H9 (cell line): ENCODE measurements at regions not wholly inside any gene's neighbourhood (a gene's known extent, or its start where the extent isn't known, plus 50 kb on each side); places are given as distances from the start of the nearest gene placed in this dataset.

Source experiments
- DNase-seq: peaks from one replicate; pipeline ENCODE4 v3.0.0-alpha.2; 2017
- H2AFZ ChIP-seq: one replicate; pipeline ENCODE4 v1.6.1; 2013; ENCODE audit warnings: mild to moderate bottlenecking, low read length, control low read depth, moderate library complexity
- H2AK5ac ChIP-seq: 2 replicates; pipeline ENCODE4 v1.6.1; 2013; ENCODE audit warnings: low read length, control low read depth, mixed read lengths; ENCODE audit not compliant: insufficient read length
- H2BK120ac ChIP-seq: one replicate; pipeline ENCODE4 v1.6.1; 2013; ENCODE audit warnings: low read depth, mild to moderate bottlenecking, low read length, control low read depth, inconsistent platforms; ENCODE audit not compliant: poor library complexity, severe bottlenecking
- H2BK12ac ChIP-seq: 2 replicates; pipeline ENCODE4 v1.6.1; 2013; ENCODE audit warnings: low read length, control low read depth, mixed read lengths, low read depth; ENCODE audit not compliant: insufficient read length
- H2BK15ac ChIP-seq: 2 replicates; pipeline ENCODE4 v1.6.1; 2013; ENCODE audit warnings: low read depth, low read length, control low read depth
- H2BK20ac ChIP-seq: one replicate; pipeline ENCODE4 v1.6.1; 2013; ENCODE audit warnings: low read depth, mild to moderate bottlenecking, low read length, control low read depth, inconsistent platforms; ENCODE audit not compliant: poor library complexity, severe bottlenecking
- H2BK5ac ChIP-seq: 2 replicates; pipeline ENCODE4 v1.6.1; 2013; ENCODE audit warnings: low read length, control low read depth, mixed read lengths; ENCODE audit not compliant: insufficient read length
- H3K14ac ChIP-seq: 2 replicates; pipeline ENCODE4 v1.6.1; 2013; ENCODE audit warnings: low read length, control low read depth; ENCODE audit not compliant: insufficient read depth
- H3K18ac ChIP-seq: 2 replicates; pipeline ENCODE4 v1.6.1; 2013; ENCODE audit warnings: low read depth, mild to moderate bottlenecking, mixed read lengths, low read length, control low read depth; ENCODE audit not compliant: insufficient read length
- H3K23ac ChIP-seq: 2 replicates; pipeline ENCODE4 v1.6.1; 2013; ENCODE audit warnings: low read length, control low read depth, mixed read lengths, low read depth; ENCODE audit not compliant: insufficient read length
- H3K23me2 ChIP-seq: 2 replicates; pipeline ENCODE4 v1.6.1; 2013; ENCODE audit warnings: low read depth, mild to moderate bottlenecking, mixed read lengths, low read length, control low read depth; ENCODE audit not compliant: insufficient read length, poor library complexity, severe bottlenecking
- H3K27ac ChIP-seq: 2 replicates; pipeline ENCODE4 v1.5.1; 2013; ENCODE audit warnings: low read length, control low read depth, mixed read lengths, low read depth; ENCODE audit not compliant: insufficient read length
- H3K27me3 ChIP-seq: 2 replicates; pipeline ENCODE4 v1.6.1; 2013; ENCODE audit warnings: low read length, control low read depth, inconsistent platforms; ENCODE audit not compliant: insufficient read depth
- H3K4ac ChIP-seq: 2 replicates; pipeline ENCODE4 v1.6.1; 2013; ENCODE audit warnings: low read depth, mild to moderate bottlenecking, control low read depth, inconsistent platforms, low read length, moderate library complexity
- H3K4me1 ChIP-seq: 2 replicates; pipeline ENCODE4 v1.6.1; 2013; ENCODE audit warnings: low read length, control low read depth, inconsistent platforms; ENCODE audit not compliant: insufficient read depth
- H3K4me2 ChIP-seq: 2 replicates; pipeline ENCODE4 v1.6.1; 2013; ENCODE audit warnings: low read length, control low read depth, mixed read lengths; ENCODE audit not compliant: insufficient read length, insufficient read depth
- H3K56ac ChIP-seq: 2 replicates; pipeline ENCODE4 v1.6.1; 2013; ENCODE audit warnings: low read depth, mild to moderate bottlenecking, mixed read lengths, low read length, control low read depth; ENCODE audit not compliant: insufficient read length
- H3K79me1 ChIP-seq: 2 replicates; pipeline ENCODE4 v1.6.1; 2013; ENCODE audit warnings: low read depth, mild to moderate bottlenecking, moderate library complexity, low read length, control low read depth, inconsistent platforms; ENCODE audit not compliant: insufficient read depth, poor library complexity, severe bottlenecking
- H3K79me2 ChIP-seq: 2 replicates; pipeline ENCODE4 v1.6.1; 2013; ENCODE audit warnings: low read length, control low read depth, inconsistent platforms; ENCODE audit not compliant: insufficient read depth
- H3K9ac ChIP-seq: 2 replicates; pipeline ENCODE4 v1.6.1; 2013; ENCODE audit warnings: low read length, control low read depth, mixed read lengths; ENCODE audit not compliant: insufficient read length; ENCODE audit errors: extremely low read depth
- H3K9me3 ChIP-seq: one replicate; pipeline ENCODE4 v1.6.1; 2013; ENCODE audit warnings: low read depth, low read length, inconsistent platforms; ENCODE audit not compliant: control insufficient read depth
- H3T11ph ChIP-seq: one replicate; pipeline ENCODE4 v1.6.1; 2013; ENCODE audit warnings: mild to moderate bottlenecking, low read length, control low read depth, inconsistent platforms
- H4K20me1 ChIP-seq: one replicate; pipeline ENCODE4 v1.6.1; 2013; ENCODE audit not compliant: control insufficient read depth, insufficient read length, insufficient read depth
- H4K5ac ChIP-seq: 2 replicates; pipeline ENCODE4 v1.6.1; 2013; ENCODE audit warnings: low read depth, mild to moderate bottlenecking, mixed read lengths, low read length, control low read depth; ENCODE audit not compliant: insufficient read length
- H4K8ac ChIP-seq: replicated peaks from 2 replicates; pipeline ENCODE4 v1.6.1; 2013; ENCODE audit warnings: low read length, control low read depth, mixed read lengths, low read depth; ENCODE audit not compliant: insufficient read length
- H4K91ac ChIP-seq: 2 replicates; pipeline ENCODE4 v1.6.1; 2013; ENCODE audit warnings: low read depth, mild to moderate bottlenecking, moderate library complexity, mixed read lengths, low read length, control low read depth; ENCODE audit not compliant: insufficient read length
- H3K27ac Mint-ChIP-seq, 3 experiments: 2 replicates in 2 of 3; 3 replicates in 1 of 3; pipeline ENCODE4 v1.8.0; 2020 to 2021; ENCODE audit warnings: mixed read lengths in 3 of 3, mild to moderate bottlenecking in 1 of 3, moderate library complexity in 1 of 3
- H3K27me3 Mint-ChIP-seq: 2 replicates; pipeline ENCODE4 v1.8.0; 2021; ENCODE audit warnings: low read depth, mild to moderate bottlenecking, moderate library complexity, mixed read lengths
- H3K36me3 Mint-ChIP-seq, 3 experiments: 2 replicates in 2 of 3; 3 replicates in 1 of 3; pipeline ENCODE4 v1.8.0; 2020 to 2021; ENCODE audit warnings: low read depth in 3 of 3, mixed read lengths in 3 of 3; ENCODE audit not compliant: insufficient read depth in 1 of 3
- H3K4me1 Mint-ChIP-seq, 2 experiments: 2 replicates each; pipeline ENCODE4 v1.8.0; 2020; ENCODE audit warnings: mixed read lengths in 2 of 2
- H3K4me3 Mint-ChIP-seq, 2 experiments: 2 replicates in 1 of 2; 3 replicates in 1 of 2; pipeline ENCODE4 v1.8.0; 2020 to 2021; ENCODE audit warnings: mild to moderate bottlenecking in 2 of 2, mixed read lengths in 2 of 2, moderate library complexity in 1 of 2
- H3K9me3 Mint-ChIP-seq, 2 experiments: 2 replicates in 1 of 2; 3 replicates in 1 of 2; pipeline ENCODE4 v1.8.0; 2020; ENCODE audit warnings: mild to moderate bottlenecking in 2 of 2, mixed read lengths in 2 of 2, moderate library complexity in 1 of 2
- CTCF ChIP-seq: fragments of 200-600 bp; sonication (generic); conservative IDR thresholded peaks from 3 replicates; pipeline ENCODE4 v1.8.0; 2021; ENCODE audit warnings: antibody characterized with exemption, mild to moderate bottlenecking
- WGBS: extraction: QIAGEN DNeasy Blood & Tissue Kit; methylation state at CpG from one replicate; pipeline ENCODE4 v1.1.7; 2013; ENCODE audit warnings: missing lambda C conversion rate, low lambda C conversion rate, mixed read lengths; ENCODE audit not compliant: insufficient read length; ENCODE audit errors: extremely low coverage; 5-methylcytosine and 5-hydroxymethylcytosine counted together

GRCh38 chr11:127109796-127110480 lies 109.4 kb upstream of the KIRREL3 start:
- no peak overlapping the region for H2BK12ac ChIP-seq
- DNase-seq, result no peak
- no peak overlapping the region for H2BK15ac ChIP-seq
- no peak overlapping the region for H3K23ac ChIP-seq
- no peak overlapping the region for H3K14ac ChIP-seq
- Mint-ChIP-seq H3K4me1 (peaks cover 53 to 55% of the 10 kb centered on the region in 2 experiments), H3K4me3 (peak overlapping the region; percentile 29 to 54; a peak in 3 of 5 replicates), H3K9me3 (no peaks in the 10 kb centered on the region), H3K27me3 (no peaks in the 10 kb centered on the region), H3K27ac (peak overlapping the region; percentile 28 to 79 (median 55); a peak in 6 of 7 replicates), H3K36me3 (no peaks in the 10 kb centered on the region)
- no peaks in the 10 kb centered on the region for H3K23me2 ChIP-seq
- no peak overlapping the region for H2BK120ac ChIP-seq
- no peak overlapping the region for H3T11ph ChIP-seq
- no peak overlapping the region for H2BK20ac ChIP-seq
- no CpG with 5 or more reads among the region's 5 CpGs for WGBS
- no peak overlapping the region for H3K18ac ChIP-seq
- H3K9me3 ChIP-seq, result no peaks in the 10 kb centered on the region
- H2AFZ ChIP-seq, result peak overlapping the region; percentile 65
- H3K79me1 ChIP-seq, result no peaks in the 10 kb centered on the region
- H3K27me3 ChIP-seq, result no peaks in the 10 kb centered on the region
- no peak overlapping the region for H4K91ac ChIP-seq
- no peak overlapping the region for H3K27ac ChIP-seq
- H3K9ac ChIP-seq, result no peak overlapping the region
- H4K8ac ChIP-seq, result no peak overlapping the region
- H3K4me1 ChIP-seq, result peaks cover 12% of the 10 kb centered on the region; the same call in 1 of the 2 replicates
- H2BK5ac ChIP-seq, result no peak overlapping the region
- H3K4me2 ChIP-seq, result peak overlapping the region; percentile 52
- H3K56ac ChIP-seq, result no peak overlapping the region
- TF ChIP-seq CTCF, result no peak
- no peak overlapping the region for H4K5ac ChIP-seq
- no peaks in the 10 kb centered on the region for H4K20me1 ChIP-seq
- H3K4ac ChIP-seq, result no peak overlapping the region
- H2AK5ac ChIP-seq, result no peak overlapping the region
- H3K79me2 ChIP-seq, result no peaks in the 10 kb centered on the region
